PC-3 (cell line): ENCODE measurements at regions not wholly inside any gene's neighbourhood (a gene's known extent, or its start where the extent isn't known, plus 50 kb on each side); places are given as distances from the start of the nearest gene placed in this dataset.

Source experiments
- ATAC-seq: fragments of 200-7000 bp; cut with Tn5 transposase; 2 replicates; pipeline ENCODE4 v1.9.1; 2020; ENCODE audit warnings: mild to moderate bottlenecking, moderate library complexity
- BruUV-seq: library from RNA; stranded (reverse); fragments of 400-500 nt; replicated peaks from 2 replicates; lab custom pipeline; 2021; lab: Mats Ljungman, UMichigan
- CTCF ChIA-PET: fragments of 300-600 bp; sonication (Branson Sonifier 250); formaldehyde crosslinking; loops from one replicate; lab custom pipeline; 2022; ENCODE audit warnings: antibody characterized with exemption; lab: Charles Lee
- POLR2A ChIA-PET: fragments of 300-600 bp; sonication (Branson Sonifier 250); formaldehyde crosslinking; loops from one replicate; lab custom pipeline; 2022; ENCODE audit warnings: antibody characterized with exemption; ENCODE audit not compliant: unreplicated experiment; lab: Charles Lee
- DNase-seq: peaks from one replicate; pipeline ENCODE4 v3.0.0-alpha.2; 2015
- H2AFZ ChIP-seq: fragments of 300-600 bp; sonication (generic); 2 replicates; pipeline ENCODE4 v1.6.0; 2016; ENCODE audit warnings: antibody characterized with exemption, low read length
- H3F3A ChIP-seq: fragments of 300-600 bp; sonication (generic); one replicate; pipeline ENCODE4 v1.6.0; 2017; ENCODE audit warnings: antibody characterized with exemption, low read length, control low read depth, mild to moderate bottlenecking; ENCODE audit not compliant: unreplicated experiment
- H3K27ac ChIP-seq: fragments of 300-600 bp; sonication (generic); 2 replicates; pipeline ENCODE4 v1.5.1; 2016; ENCODE audit warnings: mild to moderate bottlenecking, low read length
- H3K27me3 ChIP-seq: fragments of 300-600 bp; sonication (generic); 2 replicates; pipeline ENCODE4 v1.6.1; 2016; ENCODE audit warnings: low read length, mixed read lengths
- H3K36me3 ChIP-seq: fragments of 300-600 bp; sonication (generic); 2 replicates; pipeline ENCODE4 v1.6.1; 2016; ENCODE audit warnings: low read depth, mixed run types, low read length, mixed read lengths
- H3K4me1 ChIP-seq: fragments of 300-600 bp; sonication (generic); 2 replicates; pipeline ENCODE4 v1.5.1; 2016; ENCODE audit warnings: low read length; ENCODE audit not compliant: insufficient read depth
- H3K4me2 ChIP-seq: fragments of 300-600 bp; sonication (generic); 2 replicates; pipeline ENCODE4 v1.6.0; 2016; ENCODE audit warnings: low read length
- H3K4me3 ChIP-seq: fragments of 300-600 bp; sonication (generic); 2 replicates; pipeline ENCODE4 v1.5.1; 2016; ENCODE audit warnings: mild to moderate bottlenecking, low read length, mixed read lengths
- H3K79me2 ChIP-seq: fragments of 300-600 bp; sonication (generic); 2 replicates; pipeline ENCODE4 v1.6.1; 2017; ENCODE audit warnings: low read length, mixed read lengths
- H3K9ac ChIP-seq: fragments of 300-600 bp; sonication (generic); 2 replicates; pipeline ENCODE4 v1.6.0; 2016; ENCODE audit warnings: mild to moderate bottlenecking, low read length
- H3K9me2 ChIP-seq: fragments of 300-600 bp; sonication (generic); replicated peaks from 2 replicates; pipeline ENCODE4 v1.6.1; 2016; ENCODE audit warnings: mixed run types, low read length, mixed read lengths
- H3K9me3 ChIP-seq: fragments of 300-600 bp; sonication (generic); 2 replicates; pipeline ENCODE4 v1.6.1; 2016; ENCODE audit warnings: low read length, mixed read lengths
- H4K20me1 ChIP-seq: fragments of 300-600 bp; sonication (generic); 2 replicates; pipeline ENCODE4 v1.6.1; 2016; ENCODE audit warnings: low read length, mixed read lengths
- EZH2 ChIP-seq: fragments of 300-600 bp; sonication (generic); IDR thresholded peaks from one replicate; pipeline ENCODE4 v1.6.1; 2017; ENCODE audit warnings: antibody characterized with exemption, mild to moderate bottlenecking, low read length; ENCODE audit not compliant: unreplicated experiment
- EZH2phosphoT487 ChIP-seq: fragments of 300-600 bp; sonication (generic); IDR thresholded peaks from 2 replicates; pipeline ENCODE4 v1.6.1; 2018; ENCODE audit warnings: mild to moderate bottlenecking, antibody characterized with exemption, low read length, borderline replicate concordance
- intact Hi-C: fragments of 100-400 bp; cut with micrococcal nuclease; formaldehyde crosslinking; loops from 2 replicates; pipeline ENCODE4 v1.9.0; 2023
- TF ChIP-seq, protein P1 (sequence below): fragments of 300-600 bp; sonication (generic); conservative IDR thresholded peaks from 2 replicates; pipeline ENCODE4 v1.5.1; 2017; ENCODE audit warnings: antibody characterized with exemption, low read depth, mild to moderate bottlenecking, low read length

DNA sequence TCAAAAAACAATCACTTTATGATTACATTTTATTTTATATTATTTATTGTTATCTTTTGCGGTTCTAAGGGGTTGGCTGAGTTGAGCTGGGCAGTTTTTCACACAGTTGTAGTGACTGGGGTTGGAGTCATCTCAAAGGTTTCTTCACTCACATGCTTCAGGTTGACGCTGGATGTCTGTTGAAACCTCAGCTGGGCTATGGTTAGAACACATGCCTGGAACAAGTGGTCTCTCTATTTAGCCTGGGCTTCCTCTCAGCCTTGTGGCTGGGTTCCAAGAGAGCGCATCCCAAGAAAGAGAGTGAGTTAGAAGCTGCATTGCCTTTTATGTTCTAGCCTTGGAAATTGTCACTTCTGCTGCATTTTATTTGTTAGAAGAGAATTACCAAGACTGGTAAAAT, 87.4 kb downstream of the CBLL2 start:
- Histone ChIP-seq H3K79me2 (no peaks in the 10 kb centered on the region), H4K20me1 (no peaks in the 10 kb centered on the region), H3K27me3 (no peaks in the 10 kb centered on the region), H3K9me3 (no peaks in the 10 kb centered on the region), H3F3A (no peaks in the 10 kb centered on the region), H2AFZ (no peak overlapping the region), H3K4me3 (no peak overlapping the region), H3K27ac (no peak overlapping the region), H3K36me3 (no peaks in the 10 kb centered on the region), H3K9ac (no peak overlapping the region), H3K9me2 (no peaks in the 10 kb centered on the region), H3K4me1 (peaks cover 8% of the 10 kb centered on the region), H3K4me2 (no peak overlapping the region)
- intact Hi-C loops, result loop anchor here (10.0 kb wide), 1 partner anchor 225 kb away; no protein-coding TSS in a partner anchor
- TF ChIP-seq, protein P1, sequence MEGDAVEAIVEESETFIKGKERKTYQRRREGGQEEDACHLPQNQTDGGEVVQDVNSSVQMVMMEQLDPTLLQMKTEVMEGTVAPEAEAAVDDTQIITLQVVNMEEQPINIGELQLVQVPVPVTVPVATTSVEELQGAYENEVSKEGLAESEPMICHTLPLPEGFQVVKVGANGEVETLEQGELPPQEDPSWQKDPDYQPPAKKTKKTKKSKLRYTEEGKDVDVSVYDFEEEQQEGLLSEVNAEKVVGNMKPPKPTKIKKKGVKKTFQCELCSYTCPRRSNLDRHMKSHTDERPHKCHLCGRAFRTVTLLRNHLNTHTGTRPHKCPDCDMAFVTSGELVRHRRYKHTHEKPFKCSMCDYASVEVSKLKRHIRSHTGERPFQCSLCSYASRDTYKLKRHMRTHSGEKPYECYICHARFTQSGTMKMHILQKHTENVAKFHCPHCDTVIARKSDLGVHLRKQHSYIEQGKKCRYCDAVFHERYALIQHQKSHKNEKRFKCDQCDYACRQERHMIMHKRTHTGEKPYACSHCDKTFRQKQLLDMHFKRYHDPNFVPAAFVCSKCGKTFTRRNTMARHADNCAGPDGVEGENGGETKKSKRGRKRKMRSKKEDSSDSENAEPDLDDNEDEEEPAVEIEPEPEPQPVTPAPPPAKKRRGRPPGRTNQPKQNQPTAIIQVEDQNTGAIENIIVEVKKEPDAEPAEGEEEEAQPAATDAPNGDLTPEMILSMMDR, result no peak
- TF ChIP-seq EZH2phosphoT487, result no peak
- TF ChIP-seq EZH2, result no peak
- ATAC-seq (no peak), DNase-seq (no peak)
- ChIA-PET CTCF (no interaction called here), POLR2A (no interaction called here)
- no TSS peak for BruUV-seq

DNA sequence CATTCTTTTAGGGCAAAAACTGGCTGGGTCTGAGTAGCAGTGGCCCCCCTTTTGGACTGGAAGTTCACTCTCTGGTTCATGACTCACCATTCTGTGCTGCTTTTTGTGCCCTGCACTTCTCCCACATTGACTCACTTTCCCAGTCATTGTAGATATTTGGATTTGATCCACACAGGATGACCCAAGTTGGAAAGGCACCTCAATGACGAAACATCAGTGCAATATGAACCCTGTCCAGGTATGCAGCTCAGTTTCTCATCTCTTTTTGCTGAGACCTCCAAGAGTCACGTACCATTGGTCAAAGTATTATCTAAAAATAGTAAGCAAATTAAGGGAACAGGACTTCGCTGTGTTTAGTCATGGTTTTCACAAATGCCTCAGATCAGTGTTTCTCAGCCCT, 92.7 kb downstream of the CBLL2 start:
- ATAC-seq (peak; percentile 90), DNase-seq (peak; percentile 98)
- Histone ChIP-seq H3K4me3 (no peak overlapping the region), H3K27ac (peak overlapping the region; percentile 73), H3K27me3 (no peaks in the 10 kb centered on the region), H4K20me1 (no peaks in the 10 kb centered on the region), H3K4me1 (peaks cover 20% of the 10 kb centered on the region), H3K9me3 (no peaks in the 10 kb centered on the region), H3K9me2 (no peaks in the 10 kb centered on the region), H2AFZ (no peak overlapping the region), H3F3A (no peaks in the 10 kb centered on the region), H3K4me2 (0 out of 2 replicates have a peak overlapping the region, but pooled peaks have one; percentile 18), H3K9ac (peak overlapping the region; percentile 40; the same call in 1 of the 2 replicates), H3K36me3 (no peaks in the 10 kb centered on the region), H3K79me2 (no peaks in the 10 kb centered on the region)
- intact Hi-C loops, result loop anchor here (2.0 to 10.0 kb wide), 2 partner anchors 51 to 231 kb away; no protein-coding TSS in a partner anchor
- TF ChIP-seq, protein P1, result no peak
- TF ChIP-seq EZH2phosphoT487 (no peak), EZH2 (no peak)
- no TSS peak for BruUV-seq
- POLR2A ChIA-PET, result interaction anchor here (0.6 kb wide), 2 partner anchors 39 to 51 kb away, joined by 3 to 6 read pairs; no protein-coding TSS in a partner anchor
- CTCF ChIA-PET, result no interaction called here

DNA sequence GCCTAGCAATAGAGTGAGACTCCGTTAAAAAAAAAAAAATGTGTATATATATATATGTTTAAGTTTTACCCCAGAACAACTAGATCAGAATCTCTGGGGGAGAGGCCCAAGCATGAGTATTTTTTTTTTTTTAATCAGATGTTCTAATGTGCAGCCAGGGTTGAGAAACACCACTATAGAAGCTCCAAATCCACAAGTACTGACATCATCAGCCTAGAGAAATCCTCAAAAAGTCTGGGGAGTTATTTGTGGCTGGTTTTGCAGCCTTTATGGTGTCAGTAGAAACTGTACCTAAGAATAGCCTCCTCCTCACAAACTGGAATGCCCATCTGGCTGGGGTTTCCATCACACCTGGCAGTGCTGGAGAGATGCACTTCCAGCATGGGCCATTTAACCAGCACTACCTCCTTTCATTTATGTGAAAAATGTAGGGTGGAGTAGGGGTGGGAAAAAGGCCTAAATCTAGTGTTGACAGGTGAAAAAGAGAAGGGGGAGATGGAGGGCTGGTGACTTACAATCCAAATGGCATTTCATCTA, 93.5 kb downstream of the CBLL2 start:
- Histone ChIP-seq H3K27ac (peak overlapping the region; percentile 73), H3K36me3 (no peaks in the 10 kb centered on the region), H3K9me2 (no peaks in the 10 kb centered on the region), H3K4me3 (no peak overlapping the region), H3K79me2 (no peaks in the 10 kb centered on the region), H2AFZ (0 out of 2 replicates have a peak overlapping the region, but pooled peaks have one; percentile 9), H3K9me3 (no peaks in the 10 kb centered on the region), H3K9ac (peak overlapping the region; percentile 29), H3K27me3 (no peaks in the 10 kb centered on the region), H4K20me1 (no peaks in the 10 kb centered on the region), H3K4me2 (no peak overlapping the region), H3F3A (no peaks in the 10 kb centered on the region), H3K4me1 (peaks cover 20% of the 10 kb centered on the region)
- ATAC-seq, result no peak
- no peak for TF ChIP-seq EZH2
- TF ChIP-seq, protein P1, result no peak
- TF ChIP-seq EZH2phosphoT487, result no peak
- ChIA-PET CTCF (no interaction called here), POLR2A (no interaction called here)
- intact Hi-C loops, result loop anchor here (10.0 kb wide), 1 partner anchor 231 kb away; no protein-coding TSS in a partner anchor
- BruUV-seq, result no TSS peak
- DNase-seq, result no peak
